ENCODE measurements at regions not wholly inside any gene's neighbourhood (a gene's known extent, or its start where the extent isn't known, plus 50 kb on each side); places are given as distances from the start of the nearest gene placed in this dataset.

- no peak for TF ChIP-seq MYC (IDR thresholded peaks at IDR 0.05; ENCODE audit: insufficient read depth, insufficient read length, insufficient replicate concordance, low read length, severe bottlenecking)
- TF ChIP-seq ZNF274 (IDR thresholded peaks at IDR 0.05; ENCODE audit: insufficient read depth, insufficient read length), result no peak
- no peak for TF ChIP-seq FOS (IDR thresholded peaks at IDR 0.05; ENCODE audit: borderline replicate concordance, extremely low read depth, insufficient read length)
- no peak for TF ChIP-seq CTCF (IDR thresholded peaks at IDR 0.05 in 2 of 3, conservative IDR thresholded peaks at IDR 0.05 in 1 of 3; ENCODE audit: control insufficient read depth in 2 of 3, extremely low read depth in 1 of 3, insufficient read depth in 1 of 3, low read depth in 3 of 3, low read length in 3 of 3)
- TF ChIP-seq USF2 (IDR thresholded peaks at IDR 0.05; ENCODE audit: borderline replicate concordance, low read depth, low read length), result no peak
Observed at GRCh38 chrX:10041383-10041782, 74.2 kb downstream of the CLDN34 start.

Measured in GM12878 (cell line).